HG03439 (cell line): ENCODE measurements at regions not wholly inside any gene's neighbourhood (a gene's known extent, or its start where the extent isn't known, plus 50 kb on each side); places are given as distances from the start of the nearest gene placed in this dataset.
"Not testable (repeated sequence)": the region's sequence is repeated elsewhere in the genome, so short reads cannot be mapped to it uniquely, and the experiment has no call there.

Experiments used
- ATAC-seq: cut with Tn5 transposase; IDR thresholded peaks from one replicate; pipeline ENCODE4 v1.9.1; 2021; ENCODE audit warnings: mild to moderate bottlenecking, moderate library complexity; ENCODE audit not compliant: unreplicated experiment

- ATAC-seq = no peak
Measured at GRCh38 chr3:99322551-99322950, 315.8 kb upstream of the COL8A1 start.

DNA sequence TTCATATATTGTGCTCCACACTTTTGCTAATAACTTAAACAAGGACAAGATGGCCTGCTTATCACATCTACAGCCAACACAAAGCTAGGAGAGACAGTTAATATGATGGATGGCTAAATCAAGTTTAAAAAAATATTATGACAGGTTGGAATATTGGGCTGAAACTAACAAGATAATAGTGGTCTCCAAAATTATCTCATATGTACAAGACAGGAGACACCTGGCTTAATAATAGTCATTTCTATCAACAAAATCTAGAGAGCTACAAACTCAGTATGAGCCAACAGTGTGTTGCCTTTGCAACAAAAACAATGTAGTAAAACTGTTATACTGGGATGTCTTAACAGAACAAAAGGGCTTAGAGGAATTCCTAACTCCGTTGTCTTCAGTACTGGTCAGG, 317.1 kb upstream of the COL8A1 start:
- no peak for ATAC-seq

DNA sequence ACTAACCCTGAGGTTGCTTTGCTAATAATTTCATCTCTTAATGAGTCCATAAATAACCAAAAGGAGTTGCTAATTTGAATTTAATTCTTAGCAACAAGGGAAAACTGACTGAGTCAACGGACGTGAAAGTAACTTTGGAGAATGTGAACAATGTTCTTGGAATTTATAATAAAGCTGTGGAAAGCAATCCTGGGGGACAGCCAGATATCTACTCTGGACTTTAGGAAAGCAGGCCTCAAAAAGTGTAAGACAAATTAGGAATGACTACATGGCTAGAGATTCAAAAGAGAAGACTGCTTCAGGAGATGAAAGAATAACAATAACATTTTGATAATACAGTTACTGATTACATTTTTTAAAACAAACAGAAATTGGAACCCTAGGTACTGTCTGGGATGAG, 318.4 kb upstream of the COL8A1 start:
- ATAC-seq = no peak

DNA sequence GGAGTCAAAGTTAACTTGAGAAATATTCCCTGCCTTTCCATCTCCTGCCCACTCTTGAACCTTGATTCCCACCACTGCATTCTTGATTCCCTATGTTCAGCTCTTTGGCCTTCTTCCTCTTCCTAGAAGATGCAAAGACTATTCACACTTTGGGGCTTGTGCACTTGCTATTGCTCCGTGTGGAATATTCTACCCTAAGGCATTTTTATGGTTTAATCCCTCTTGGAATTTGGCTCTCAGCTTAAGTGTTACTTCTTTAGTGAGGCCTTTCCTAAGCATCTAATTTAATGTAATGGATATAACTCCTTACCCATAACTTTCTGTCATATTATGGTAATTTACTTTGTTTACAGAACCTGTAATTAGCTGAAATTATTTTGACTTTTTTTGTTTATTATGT, 318.9 kb upstream of the COL8A1 start:
- no peak for ATAC-seq

DNA sequence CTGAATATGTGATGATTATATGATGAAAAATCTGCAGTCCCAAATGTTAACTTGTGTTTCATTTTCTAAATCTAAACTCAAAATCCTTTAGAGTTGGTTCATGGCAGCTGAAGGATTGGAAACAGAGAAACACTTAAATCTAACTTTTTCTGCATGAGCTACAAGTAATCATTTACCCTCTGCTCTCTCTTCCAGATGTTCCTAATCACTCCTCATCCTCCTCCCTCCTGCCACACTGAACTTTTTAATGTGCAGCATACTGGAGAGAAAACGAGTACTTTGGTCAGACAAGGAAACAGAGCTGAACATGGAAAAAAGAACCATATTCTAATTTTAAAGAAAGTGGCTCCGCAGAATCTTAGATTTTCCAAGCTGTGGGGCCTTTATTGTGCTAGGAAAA, 321.2 kb upstream of the COL8A1 start:
- ATAC-seq = no peak

DNA sequence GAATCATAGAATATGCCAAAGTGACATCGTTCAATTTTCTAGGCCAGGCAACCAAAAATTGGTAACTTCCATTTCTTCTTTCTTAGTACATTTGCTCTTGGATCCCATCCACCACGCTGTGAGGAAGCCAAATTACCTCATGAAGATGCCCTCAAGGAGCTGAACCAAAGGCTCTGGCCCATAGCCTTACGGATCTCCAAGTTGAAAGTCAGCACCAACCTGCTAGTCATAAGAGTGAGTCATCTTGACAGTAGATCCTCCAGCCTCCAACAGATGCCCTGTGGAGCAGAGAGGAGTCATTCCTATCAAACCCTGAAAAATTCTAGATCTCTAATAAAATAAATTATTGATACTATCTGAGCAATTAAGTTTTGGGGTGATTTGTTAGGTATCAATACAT, 322.5 kb upstream of the COL8A1 start:
- ATAC-seq = no peak

GRCh38 chr3:99313485-99313884, 324.9 kb upstream of the COL8A1 start:
- no peak for ATAC-seq

GRCh38 chr3:99298661-99299060, 339.7 kb upstream of the COL8A1 start:
- ATAC-seq = no peak

DNA sequence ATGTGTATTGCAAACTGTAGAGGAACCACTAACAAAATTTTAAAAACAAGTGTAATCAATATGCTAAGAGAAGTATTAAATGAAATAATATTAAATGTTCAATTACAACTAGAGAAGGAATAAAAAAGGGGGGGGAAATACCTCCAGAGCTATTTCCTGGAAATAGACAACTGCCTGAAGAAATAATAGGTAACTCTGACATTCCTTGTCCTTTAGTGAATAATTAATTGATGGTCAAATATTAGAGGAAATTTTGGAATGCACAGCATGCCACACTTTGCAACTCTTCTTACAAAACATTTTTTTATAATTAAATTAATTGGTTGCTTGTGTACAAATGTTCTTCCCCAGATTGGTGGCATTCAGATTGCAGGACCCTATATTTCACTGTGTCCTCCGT, 342.6 kb upstream of the COL8A1 start:
- ATAC-seq = no peak

- ATAC-seq = not testable (repeated sequence)
Measured at GRCh38 chr3:99294092-99294491, 344.3 kb upstream of the COL8A1 start.

GRCh38 chr3:99287876-99288275, 350.5 kb upstream of the COL8A1 start:
- ATAC-seq = no peak

- no peak for ATAC-seq
Measured at GRCh38 chr3:99286266-99286845, 352.0 kb upstream of the COL8A1 start.

GRCh38 chr3:99269606-99270351, 368.3 kb upstream of the DCBLD2 start:
- no peak for ATAC-seq

DNA sequence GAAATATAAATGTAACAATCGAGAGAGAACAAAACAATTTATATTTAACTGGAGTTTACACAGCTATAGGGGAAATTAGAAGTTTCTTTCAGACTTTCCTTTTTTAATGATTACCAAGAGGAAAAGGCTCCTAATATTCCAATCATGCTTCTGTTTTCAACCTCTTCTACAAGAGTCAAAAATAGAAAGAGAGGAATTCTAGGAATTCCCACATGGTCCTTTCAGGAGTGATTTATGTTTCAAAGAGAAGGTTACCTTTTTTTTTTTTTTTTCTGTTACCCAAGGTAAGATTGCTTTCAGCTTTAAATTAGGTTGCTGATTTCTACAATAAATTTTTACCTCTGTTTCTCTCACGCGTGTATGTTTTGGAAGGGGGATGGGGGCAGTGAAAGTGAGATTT, 355.3 kb upstream of the DCBLD2 start:
- no peak for ATAC-seq

- no peak for ATAC-seq
Measured at GRCh38 chr3:99253963-99254355, 352.5 kb upstream of the DCBLD2 start.

DNA sequence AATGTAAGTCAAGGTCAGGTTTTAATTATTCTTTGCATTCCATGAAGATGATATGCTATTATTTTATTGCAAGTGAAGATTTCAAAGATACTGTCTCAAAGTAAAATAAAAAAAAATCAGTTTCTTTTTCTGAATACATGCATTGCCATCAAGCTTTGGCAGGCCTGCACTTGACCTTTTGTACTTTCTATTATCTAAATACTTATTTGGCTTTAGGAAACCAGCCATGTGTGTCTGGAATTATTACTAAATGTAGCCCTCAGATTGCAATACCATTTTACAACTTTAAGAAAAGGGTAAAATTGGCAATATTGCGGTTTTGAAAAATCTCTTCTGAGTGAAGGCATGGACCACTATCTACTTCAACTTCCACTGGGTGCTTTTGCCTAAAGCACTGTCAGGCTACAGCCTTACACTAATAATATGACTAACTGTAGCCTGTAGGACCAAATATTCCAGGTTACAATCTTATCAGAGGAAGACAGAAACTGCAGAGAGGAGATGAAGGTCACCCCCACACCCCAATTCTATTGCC, 349.4 kb upstream of the DCBLD2 start:
- ATAC-seq = no peak

- no peak for ATAC-seq
Measured at GRCh38 chr3:99250272-99250671, 348.8 kb upstream of the DCBLD2 start.

DNA sequence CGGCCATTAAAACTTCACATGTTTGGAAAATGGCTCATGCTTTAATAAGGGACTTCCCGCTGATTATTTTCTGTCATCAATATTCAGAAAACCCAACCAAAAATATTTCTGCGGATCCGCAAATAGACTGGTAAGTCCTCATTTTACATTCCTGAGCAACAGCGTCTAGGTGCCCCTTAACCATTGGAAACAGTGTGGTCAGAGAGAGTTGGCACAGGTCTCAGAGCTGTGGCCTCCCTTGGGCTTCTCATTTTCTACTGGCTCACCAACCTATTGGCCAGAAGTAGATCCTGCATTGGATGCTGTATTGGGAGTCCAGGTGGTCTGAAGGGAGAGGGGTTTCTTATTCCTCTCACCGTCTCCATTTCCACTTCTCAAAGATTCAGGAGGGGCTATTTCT, 348.1 kb upstream of the DCBLD2 start:
- ATAC-seq = no peak

DNA sequence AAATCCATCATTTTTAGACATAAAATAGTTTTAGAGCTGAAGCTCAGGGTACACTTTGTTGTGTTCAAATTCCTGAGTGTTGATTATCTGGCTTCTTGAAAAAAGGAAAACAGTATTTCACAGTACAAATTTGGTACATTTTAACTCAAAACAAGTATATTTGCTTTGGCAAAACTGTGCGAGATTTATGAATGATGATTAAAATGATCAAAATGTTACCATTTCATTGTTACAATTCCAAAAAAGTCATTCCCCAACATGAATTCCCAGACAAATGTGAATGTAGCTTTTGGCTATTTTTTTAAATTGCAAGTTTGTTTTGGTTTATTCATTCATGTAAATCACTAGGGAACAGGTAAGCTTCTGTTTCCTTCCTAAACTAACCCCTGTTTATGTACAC, 347.4 kb upstream of the DCBLD2 start:
- no peak for ATAC-seq

- ATAC-seq = no peak
Measured at GRCh38 chr3:99248130-99248529, 346.6 kb upstream of the DCBLD2 start.

DNA sequence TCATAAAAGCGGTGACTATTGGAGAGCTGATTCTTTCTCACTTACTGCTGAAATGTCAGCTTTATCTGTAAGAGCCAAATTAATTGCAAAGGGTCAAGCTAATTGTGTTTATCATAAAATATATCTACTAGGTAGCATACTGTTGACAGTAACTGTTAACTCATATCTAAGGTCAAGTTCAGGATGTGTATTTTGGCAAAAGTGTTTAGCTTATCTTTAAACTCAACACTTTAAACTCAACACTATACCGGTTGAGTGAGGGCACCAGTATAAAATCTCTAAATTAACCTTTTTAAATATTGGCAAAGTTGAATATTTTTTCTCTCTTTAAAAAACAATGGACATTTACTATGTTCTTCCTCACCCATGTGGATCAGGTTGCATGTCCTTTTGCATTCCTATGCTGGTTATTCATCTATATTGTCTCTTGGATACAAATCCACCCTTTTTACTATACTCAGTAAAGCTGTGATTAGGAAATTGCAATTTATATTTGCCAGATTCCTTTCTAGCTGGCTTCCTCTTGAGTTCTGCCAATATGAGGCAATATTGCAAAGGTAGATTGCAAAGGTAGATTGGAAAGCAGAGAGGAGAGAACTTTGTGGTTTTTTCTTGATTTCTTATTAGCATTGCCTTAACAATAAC, 344.6 kb upstream of the DCBLD2 start:
- ATAC-seq = no peak

DNA sequence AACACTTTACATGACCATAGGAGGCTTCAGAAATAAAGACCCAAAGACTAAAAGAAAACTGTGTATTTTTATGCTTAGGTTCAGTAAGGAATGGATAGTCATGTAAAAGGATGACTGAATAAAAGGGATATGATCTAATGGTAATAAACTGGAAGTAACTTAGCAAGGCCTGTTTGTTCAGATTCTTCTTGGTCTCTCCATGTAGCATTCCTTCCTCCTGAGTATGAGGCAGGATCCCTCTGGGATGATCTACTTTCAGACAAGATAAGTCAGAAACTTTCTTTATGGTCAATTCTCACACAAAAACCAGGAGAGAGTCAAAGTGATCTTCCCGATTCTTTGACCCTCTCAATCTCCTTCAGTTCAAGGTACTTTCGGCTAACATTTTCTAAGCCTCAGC, 340.8 kb upstream of the DCBLD2 start:
- no peak for ATAC-seq
